PC-3 (cell line): ENCODE measurements at regions not wholly inside any gene's neighbourhood (a gene's known extent, or its start where the extent isn't known, plus 50 kb on each side); places are given as distances from the start of the nearest gene placed in this dataset.

Experiments
- EZH2phosphoT487 ChIP-seq: fragments of 300-600 bp; sonication (generic); IDR thresholded peaks from 2 replicates; pipeline ENCODE4 v1.6.1; 2018; ENCODE audit warnings: mild to moderate bottlenecking, antibody characterized with exemption, low read length, borderline replicate concordance
- TF ChIP-seq, protein P1 (sequence below): fragments of 300-600 bp; sonication (generic); conservative IDR thresholded peaks from 2 replicates; pipeline ENCODE4 v1.5.1; 2017; ENCODE audit warnings: antibody characterized with exemption, low read depth, mild to moderate bottlenecking, low read length

DNA sequence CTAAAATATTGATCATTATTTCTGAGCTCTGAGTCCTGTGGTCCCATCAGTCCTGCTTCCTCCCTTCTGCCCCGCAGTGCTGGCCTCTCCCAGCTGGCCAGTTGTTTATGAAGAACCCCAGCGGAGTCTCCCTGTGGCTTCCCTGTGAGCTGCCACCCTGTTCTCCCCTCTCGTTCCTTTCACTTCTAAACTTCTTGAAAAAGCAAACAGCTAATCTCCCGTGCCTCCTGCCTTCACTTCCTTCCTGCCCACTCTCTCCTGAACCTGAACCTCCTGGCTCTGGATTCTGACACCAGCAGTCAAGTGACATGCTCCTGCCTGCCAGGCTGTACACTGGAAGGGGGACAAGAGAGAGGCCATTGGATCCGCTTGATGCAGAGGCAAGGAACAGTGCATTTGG, 63.7 kb upstream of the ZPBP start:
- TF ChIP-seq, protein P1, sequence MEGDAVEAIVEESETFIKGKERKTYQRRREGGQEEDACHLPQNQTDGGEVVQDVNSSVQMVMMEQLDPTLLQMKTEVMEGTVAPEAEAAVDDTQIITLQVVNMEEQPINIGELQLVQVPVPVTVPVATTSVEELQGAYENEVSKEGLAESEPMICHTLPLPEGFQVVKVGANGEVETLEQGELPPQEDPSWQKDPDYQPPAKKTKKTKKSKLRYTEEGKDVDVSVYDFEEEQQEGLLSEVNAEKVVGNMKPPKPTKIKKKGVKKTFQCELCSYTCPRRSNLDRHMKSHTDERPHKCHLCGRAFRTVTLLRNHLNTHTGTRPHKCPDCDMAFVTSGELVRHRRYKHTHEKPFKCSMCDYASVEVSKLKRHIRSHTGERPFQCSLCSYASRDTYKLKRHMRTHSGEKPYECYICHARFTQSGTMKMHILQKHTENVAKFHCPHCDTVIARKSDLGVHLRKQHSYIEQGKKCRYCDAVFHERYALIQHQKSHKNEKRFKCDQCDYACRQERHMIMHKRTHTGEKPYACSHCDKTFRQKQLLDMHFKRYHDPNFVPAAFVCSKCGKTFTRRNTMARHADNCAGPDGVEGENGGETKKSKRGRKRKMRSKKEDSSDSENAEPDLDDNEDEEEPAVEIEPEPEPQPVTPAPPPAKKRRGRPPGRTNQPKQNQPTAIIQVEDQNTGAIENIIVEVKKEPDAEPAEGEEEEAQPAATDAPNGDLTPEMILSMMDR = no peak
- TF ChIP-seq EZH2phosphoT487 = no peak
